ENCODE measurements at regions not wholly inside any gene's neighbourhood (a gene's known extent, or its start where the extent isn't known, plus 50 kb on each side); places are given as distances from the start of the nearest gene placed in this dataset.

GRCh38 chr12:61823102-61823501 is 437.1 kb upstream of the USP15 start:
- H3K27ac ChIP-seq: no peak overlapping the region
- no peak for TF ChIP-seq ZFX (IDR thresholded peaks at IDR 0.05)
- TF ChIP-seq, protein P1, sequence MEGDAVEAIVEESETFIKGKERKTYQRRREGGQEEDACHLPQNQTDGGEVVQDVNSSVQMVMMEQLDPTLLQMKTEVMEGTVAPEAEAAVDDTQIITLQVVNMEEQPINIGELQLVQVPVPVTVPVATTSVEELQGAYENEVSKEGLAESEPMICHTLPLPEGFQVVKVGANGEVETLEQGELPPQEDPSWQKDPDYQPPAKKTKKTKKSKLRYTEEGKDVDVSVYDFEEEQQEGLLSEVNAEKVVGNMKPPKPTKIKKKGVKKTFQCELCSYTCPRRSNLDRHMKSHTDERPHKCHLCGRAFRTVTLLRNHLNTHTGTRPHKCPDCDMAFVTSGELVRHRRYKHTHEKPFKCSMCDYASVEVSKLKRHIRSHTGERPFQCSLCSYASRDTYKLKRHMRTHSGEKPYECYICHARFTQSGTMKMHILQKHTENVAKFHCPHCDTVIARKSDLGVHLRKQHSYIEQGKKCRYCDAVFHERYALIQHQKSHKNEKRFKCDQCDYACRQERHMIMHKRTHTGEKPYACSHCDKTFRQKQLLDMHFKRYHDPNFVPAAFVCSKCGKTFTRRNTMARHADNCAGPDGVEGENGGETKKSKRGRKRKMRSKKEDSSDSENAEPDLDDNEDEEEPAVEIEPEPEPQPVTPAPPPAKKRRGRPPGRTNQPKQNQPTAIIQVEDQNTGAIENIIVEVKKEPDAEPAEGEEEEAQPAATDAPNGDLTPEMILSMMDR (conservative IDR thresholded peaks at IDR 0.05): no peak

- TF ChIP-seq ZFX (IDR thresholded peaks at IDR 0.05): no peak
- TF ChIP-seq, protein P1 (conservative IDR thresholded peaks at IDR 0.05): no peak
- no peak overlapping the region for H3K27ac ChIP-seq
These were observed 413.4 kb upstream of the USP15 start for GRCh38 chr12:61846765-61847164.

DNA sequence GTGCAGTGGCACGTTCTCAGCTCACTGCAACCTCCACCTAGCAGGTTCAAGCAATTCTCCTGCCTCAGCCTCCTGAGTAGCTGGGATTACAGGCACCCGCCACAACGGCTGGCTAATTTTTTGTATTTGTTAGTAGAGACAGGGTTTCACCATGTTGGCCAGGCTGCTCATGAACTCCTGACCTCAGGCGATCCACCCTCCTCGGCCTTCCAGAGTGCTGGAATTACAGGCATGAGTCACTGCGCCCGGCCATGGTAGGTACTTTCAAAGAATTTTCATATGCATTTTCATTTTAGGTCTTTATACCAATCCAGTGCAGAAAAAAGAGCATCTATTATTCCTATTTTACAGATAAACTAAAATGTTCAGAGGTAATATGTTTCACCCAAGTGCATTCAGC is 411.3 kb upstream of the USP15 start:
- TF ChIP-seq, protein P1 (conservative IDR thresholded peaks at IDR 0.05): no peak
- no peak for TF ChIP-seq ZFX (IDR thresholded peaks at IDR 0.05)
- no peak overlapping the region for H3K27ac ChIP-seq

GRCh38 chr12:61853945-61854344 is 406.3 kb upstream of the USP15 start:
- no peak overlapping the region for H3K27ac ChIP-seq
- TF ChIP-seq ZFX (IDR thresholded peaks at IDR 0.05): no peak
- TF ChIP-seq, protein P1 (conservative IDR thresholded peaks at IDR 0.05): no peak

DNA sequence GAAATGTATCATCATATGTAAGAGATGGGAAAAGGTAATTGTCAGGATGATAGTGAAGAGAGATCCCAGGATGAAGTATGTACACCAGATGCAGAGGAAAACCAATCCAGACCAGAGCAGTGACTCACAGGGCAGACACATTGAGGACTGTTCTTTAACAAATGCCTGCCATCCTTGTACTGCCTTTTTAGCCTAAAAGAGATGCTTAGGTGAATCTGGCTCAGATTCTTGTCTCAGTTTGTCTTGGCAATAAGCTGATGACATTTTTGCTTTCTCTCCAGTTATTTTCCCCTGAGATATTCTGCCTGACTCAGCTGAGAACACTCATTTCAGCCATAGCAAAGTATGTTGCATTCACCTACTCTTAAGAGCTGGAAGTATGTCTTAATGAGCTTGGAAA is 405.3 kb upstream of the USP15 start:
- TF ChIP-seq, protein P1 (conservative IDR thresholded peaks at IDR 0.05): no peak
- no peak for TF ChIP-seq ZFX (IDR thresholded peaks at IDR 0.05)
- H3K27ac ChIP-seq: no peak overlapping the region

DNA sequence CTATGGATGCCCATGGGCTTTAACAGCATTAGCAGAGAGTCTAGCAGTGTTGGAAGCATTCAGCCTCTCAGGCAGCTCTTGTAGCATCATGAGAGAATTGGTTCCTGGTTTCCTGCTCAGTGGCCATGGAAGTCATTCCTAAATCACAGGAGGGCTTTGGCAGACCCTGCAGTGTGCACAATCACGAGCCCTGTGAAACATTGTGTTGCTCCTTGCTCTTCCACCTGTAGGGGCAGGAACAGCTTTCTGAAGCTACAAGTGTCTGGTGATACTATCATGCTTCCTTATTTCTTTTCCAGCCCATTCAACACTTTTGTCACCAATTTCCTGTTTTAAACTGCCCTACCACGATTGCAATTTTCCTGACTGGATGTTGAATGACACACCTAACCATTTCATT is 402.2 kb upstream of the USP15 start:
- TF ChIP-seq ZFX (IDR thresholded peaks at IDR 0.05): no peak
- H3K27ac ChIP-seq: no peak overlapping the region

GRCh38 chr12:61860451-61860850 is 399.8 kb upstream of the USP15 start:
- TF ChIP-seq, protein P1 (conservative IDR thresholded peaks at IDR 0.05): no peak
- TF ChIP-seq ZFX (IDR thresholded peaks at IDR 0.05): no peak
- H3K27ac ChIP-seq: no peak overlapping the region

DNA sequence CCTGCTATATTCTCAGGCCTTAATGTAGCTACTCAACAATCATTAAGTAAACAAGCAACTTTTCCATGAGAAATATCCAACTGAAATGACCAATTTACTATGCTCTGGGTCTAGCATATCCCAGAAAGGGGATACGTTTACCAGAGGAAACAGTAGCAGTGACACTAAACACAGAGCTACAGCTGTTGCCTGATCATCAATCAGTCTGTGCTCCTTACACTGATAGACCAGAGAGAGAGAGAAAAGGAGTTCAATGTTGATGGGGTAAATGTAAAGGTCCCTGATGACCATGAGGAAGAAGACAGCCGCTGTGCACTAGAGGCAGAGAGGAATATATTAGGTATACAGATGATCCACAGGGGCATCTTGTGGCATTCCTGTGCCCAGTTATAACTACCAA is 397.2 kb upstream of the USP15 start:
- no peak overlapping the region for H3K27ac ChIP-seq

More for the DNA sequence above, 397.2 kb upstream of the USP15 start:
- no peak for TF ChIP-seq ZFX (IDR thresholded peaks at IDR 0.05)
- TF ChIP-seq, protein P1 (conservative IDR thresholded peaks at IDR 0.05): no peak
